D721Med (cell line): ENCODE measurements at regions not wholly inside any gene's neighbourhood (a gene's known extent, or its start where the extent isn't known, plus 50 kb on each side); places are given as distances from the start of the nearest gene placed in this dataset.

Source experiments
- DNase-seq: peaks from one replicate; pipeline ENCODE4 v3.0.0; 2011; ENCODE audit warnings: low spot score; ENCODE audit not compliant: insufficient read length
- FAIRE-seq: peaks from 2 replicates; lab custom pipeline; 2011; peaks lifted over from hg19 to GRCh38; lab: Jason Lieb, UNC
- TF ChIP-seq, protein P1 (sequence below): IDR thresholded peaks from 2 replicates; pipeline ENCODE4 v1.5.1; 2012; ENCODE audit warnings: mild to moderate bottlenecking, control low read depth; ENCODE audit not compliant: insufficient read depth; ENCODE audit errors: missing control alignments

GRCh38 chr19:29089315-29089870 is 123.6 kb downstream of the UQCRFS1 start:
- TF ChIP-seq, protein P1, sequence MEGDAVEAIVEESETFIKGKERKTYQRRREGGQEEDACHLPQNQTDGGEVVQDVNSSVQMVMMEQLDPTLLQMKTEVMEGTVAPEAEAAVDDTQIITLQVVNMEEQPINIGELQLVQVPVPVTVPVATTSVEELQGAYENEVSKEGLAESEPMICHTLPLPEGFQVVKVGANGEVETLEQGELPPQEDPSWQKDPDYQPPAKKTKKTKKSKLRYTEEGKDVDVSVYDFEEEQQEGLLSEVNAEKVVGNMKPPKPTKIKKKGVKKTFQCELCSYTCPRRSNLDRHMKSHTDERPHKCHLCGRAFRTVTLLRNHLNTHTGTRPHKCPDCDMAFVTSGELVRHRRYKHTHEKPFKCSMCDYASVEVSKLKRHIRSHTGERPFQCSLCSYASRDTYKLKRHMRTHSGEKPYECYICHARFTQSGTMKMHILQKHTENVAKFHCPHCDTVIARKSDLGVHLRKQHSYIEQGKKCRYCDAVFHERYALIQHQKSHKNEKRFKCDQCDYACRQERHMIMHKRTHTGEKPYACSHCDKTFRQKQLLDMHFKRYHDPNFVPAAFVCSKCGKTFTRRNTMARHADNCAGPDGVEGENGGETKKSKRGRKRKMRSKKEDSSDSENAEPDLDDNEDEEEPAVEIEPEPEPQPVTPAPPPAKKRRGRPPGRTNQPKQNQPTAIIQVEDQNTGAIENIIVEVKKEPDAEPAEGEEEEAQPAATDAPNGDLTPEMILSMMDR, result no peak
- no peak for FAIRE-seq

DNA sequence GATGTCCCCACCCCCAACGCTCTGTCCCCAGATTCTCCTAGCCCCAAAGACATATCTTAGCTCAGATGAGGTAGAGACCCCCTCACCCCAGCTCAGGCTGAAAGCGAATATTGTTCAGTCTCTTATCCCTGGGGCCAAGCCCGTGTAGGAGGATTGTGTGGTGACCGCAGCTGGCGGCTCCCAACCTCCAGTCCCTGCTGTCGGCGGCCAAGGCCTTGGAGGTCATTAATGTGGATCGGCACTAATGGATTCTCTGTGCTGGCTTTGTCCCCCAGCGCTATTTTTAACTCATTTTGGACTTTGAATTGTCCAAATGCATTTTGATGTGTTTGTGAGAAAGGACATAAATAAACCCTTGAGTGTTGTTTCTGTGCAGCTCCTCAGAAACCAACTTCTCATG is 124.2 kb downstream of the UQCRFS1 start:
- DNase-seq, result no peak
- TF ChIP-seq, protein P1, result no peak
- FAIRE-seq, result no peak

More at GRCh38 chr19:29089315-29089870, 123.6 kb downstream of the UQCRFS1 start:
- DNase-seq, result no peak

DNA sequence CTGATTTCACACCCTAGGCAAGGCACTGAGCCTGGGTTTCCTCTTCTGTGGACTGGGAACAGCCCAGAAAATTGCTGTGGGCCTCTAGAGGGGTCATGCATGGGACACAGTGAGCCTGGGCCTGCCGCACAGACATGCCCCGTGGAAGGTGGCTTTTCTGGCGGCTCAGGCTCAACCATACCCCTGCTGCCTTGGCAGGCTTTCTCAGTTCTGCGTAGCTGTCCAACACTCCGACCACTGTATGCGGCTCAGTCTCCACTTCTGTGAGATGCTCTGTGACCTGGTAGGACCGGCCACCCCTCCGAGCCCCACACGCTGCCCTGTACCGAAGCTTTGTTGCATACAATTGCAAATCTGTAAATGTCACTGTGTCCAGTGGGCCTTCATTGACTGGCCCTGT is 126.3 kb downstream of the UQCRFS1 start:
- TF ChIP-seq, protein P1, result no peak

DNA sequence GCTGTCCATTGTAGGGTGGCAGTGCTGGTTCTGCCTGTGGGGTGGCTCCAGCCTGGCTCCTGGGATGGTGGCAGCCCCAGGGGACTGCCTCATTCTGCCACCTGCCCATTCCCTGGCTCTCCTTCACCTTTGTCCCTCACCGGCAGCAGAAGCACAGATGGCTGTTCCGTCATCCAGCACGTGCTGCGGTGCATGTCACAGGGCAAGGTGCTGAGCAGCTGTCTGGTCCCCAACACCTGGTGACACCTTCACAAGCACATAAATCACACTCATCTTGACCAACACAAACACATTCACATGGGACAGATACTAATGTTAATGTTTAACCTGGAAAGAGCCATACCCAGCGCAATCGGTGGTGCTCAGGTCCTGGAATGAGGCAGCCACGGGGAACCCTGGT is 126.8 kb downstream of the UQCRFS1 start:
- FAIRE-seq (no peak), DNase-seq (no peak)
- TF ChIP-seq, protein P1, result no peak

More for the DNA sequence above, 126.3 kb downstream of the UQCRFS1 start:
- FAIRE-seq, result no peak
- no peak for DNase-seq

DNA sequence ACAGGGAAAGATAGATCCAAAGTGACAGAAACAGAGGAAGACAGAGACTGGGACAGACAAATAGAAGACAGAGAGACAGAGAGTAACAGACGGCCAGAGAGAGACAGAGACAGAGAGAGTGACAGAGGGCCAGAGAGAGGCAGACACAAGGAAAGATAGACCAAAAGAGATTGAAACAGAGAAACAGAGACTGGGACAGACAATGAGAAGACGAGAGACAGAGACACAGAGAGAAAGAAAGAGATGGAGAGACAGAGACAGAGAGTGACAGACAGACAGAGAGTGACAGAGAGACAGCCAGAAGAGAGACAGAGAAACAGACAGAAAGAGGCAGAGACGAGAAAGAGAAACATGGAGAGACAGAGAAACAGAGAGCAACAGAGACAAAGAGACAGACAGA is 127.3 kb downstream of the UQCRFS1 start:
- FAIRE-seq, result no peak
- TF ChIP-seq, protein P1, result no peak
- no peak for DNase-seq

GRCh38 chr19:29085206-29085605 is 127.7 kb downstream of the UQCRFS1 start:
- DNase-seq (no peak), FAIRE-seq (no peak)
- TF ChIP-seq, protein P1, result no peak

GRCh38 chr19:29084266-29084665 is 128.7 kb downstream of the UQCRFS1 start:
- TF ChIP-seq, protein P1, result no peak
- FAIRE-seq, result no peak
- no peak for DNase-seq
